ENCODE measurements at regions not wholly inside any gene's neighbourhood (a gene's known extent, or its start where the extent isn't known, plus 50 kb on each side); places are given as distances from the start of the nearest gene placed in this dataset.

DNA sequence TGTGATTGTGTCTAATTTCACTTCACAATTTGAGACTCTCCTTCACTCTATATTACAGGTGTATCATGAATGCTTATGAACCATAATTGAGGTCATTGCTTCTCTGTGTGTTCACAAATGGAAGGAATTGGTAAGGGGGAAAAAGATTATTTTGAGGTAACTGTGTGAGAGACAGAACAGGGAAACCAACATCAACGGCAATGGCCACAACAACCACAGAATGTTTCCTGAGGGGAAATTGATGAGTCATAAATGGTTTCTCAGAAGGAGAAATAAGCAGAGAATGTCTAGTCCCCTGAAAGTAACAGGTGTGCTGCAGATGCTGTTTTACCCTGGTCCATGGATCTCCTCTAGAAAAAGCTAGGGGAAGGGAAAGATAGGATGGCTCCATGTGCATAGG is 361.2 kb upstream of the GALNT5 start:
- no peak for TF ChIP-seq ATF1 (CRISPR knock-in tag; IDR thresholded peaks at IDR 0.05)
- TF ChIP-seq, protein P1, sequence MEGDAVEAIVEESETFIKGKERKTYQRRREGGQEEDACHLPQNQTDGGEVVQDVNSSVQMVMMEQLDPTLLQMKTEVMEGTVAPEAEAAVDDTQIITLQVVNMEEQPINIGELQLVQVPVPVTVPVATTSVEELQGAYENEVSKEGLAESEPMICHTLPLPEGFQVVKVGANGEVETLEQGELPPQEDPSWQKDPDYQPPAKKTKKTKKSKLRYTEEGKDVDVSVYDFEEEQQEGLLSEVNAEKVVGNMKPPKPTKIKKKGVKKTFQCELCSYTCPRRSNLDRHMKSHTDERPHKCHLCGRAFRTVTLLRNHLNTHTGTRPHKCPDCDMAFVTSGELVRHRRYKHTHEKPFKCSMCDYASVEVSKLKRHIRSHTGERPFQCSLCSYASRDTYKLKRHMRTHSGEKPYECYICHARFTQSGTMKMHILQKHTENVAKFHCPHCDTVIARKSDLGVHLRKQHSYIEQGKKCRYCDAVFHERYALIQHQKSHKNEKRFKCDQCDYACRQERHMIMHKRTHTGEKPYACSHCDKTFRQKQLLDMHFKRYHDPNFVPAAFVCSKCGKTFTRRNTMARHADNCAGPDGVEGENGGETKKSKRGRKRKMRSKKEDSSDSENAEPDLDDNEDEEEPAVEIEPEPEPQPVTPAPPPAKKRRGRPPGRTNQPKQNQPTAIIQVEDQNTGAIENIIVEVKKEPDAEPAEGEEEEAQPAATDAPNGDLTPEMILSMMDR (IDR thresholded peaks at IDR 0.05), result no peak
- TF ChIP-seq, protein P2, sequence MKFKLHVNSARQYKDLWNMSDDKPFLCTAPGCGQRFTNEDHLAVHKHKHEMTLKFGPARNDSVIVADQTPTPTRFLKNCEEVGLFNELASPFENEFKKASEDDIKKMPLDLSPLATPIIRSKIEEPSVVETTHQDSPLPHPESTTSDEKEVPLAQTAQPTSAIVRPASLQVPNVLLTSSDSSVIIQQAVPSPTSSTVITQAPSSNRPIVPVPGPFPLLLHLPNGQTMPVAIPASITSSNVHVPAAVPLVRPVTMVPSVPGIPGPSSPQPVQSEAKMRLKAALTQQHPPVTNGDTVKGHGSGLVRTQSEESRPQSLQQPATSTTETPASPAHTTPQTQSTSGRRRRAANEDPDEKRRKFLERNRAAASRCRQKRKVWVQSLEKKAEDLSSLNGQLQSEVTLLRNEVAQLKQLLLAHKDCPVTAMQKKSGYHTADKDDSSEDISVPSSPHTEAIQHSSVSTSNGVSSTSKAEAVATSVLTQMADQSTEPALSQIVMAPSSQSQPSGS (CRISPR knock-in tag; IDR thresholded peaks at IDR 0.05; ENCODE audit: borderline replicate concordance, low read depth), result no peak
- TF ChIP-seq ESRRA (CRISPR knock-in tag; IDR thresholded peaks at IDR 0.05; ENCODE audit: borderline replicate concordance), result no peak
- TF ChIP-seq, protein P3, sequence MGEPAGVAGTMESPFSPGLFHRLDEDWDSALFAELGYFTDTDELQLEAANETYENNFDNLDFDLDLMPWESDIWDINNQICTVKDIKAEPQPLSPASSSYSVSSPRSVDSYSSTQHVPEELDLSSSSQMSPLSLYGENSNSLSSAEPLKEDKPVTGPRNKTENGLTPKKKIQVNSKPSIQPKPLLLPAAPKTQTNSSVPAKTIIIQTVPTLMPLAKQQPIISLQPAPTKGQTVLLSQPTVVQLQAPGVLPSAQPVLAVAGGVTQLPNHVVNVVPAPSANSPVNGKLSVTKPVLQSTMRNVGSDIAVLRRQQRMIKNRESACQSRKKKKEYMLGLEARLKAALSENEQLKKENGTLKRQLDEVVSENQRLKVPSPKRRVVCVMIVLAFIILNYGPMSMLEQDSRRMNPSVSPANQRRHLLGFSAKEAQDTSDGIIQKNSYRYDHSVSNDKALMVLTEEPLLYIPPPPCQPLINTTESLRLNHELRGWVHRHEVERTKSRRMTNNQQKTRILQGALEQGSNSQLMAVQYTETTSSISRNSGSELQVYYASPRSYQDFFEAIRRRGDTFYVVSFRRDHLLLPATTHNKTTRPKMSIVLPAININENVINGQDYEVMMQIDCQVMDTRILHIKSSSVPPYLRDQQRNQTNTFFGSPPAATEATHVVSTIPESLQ (CRISPR knock-in tag; IDR thresholded peaks at IDR 0.05), result no peak
- TF ChIP-seq, protein P4, sequence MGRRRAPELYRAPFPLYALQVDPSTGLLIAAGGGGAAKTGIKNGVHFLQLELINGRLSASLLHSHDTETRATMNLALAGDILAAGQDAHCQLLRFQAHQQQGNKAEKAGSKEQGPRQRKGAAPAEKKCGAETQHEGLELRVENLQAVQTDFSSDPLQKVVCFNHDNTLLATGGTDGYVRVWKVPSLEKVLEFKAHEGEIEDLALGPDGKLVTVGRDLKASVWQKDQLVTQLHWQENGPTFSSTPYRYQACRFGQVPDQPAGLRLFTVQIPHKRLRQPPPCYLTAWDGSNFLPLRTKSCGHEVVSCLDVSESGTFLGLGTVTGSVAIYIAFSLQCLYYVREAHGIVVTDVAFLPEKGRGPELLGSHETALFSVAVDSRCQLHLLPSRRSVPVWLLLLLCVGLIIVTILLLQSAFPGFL (CRISPR knock-in tag; IDR thresholded peaks at IDR 0.05; ENCODE audit: borderline replicate concordance), result no peak
